Vagina (tissue), 2 donors: ENCODE measurements at regions not wholly inside any gene's neighbourhood (a gene's known extent, or its start where the extent isn't known, plus 50 kb on each side); places are given as distances from the start of the nearest gene placed in this dataset.

Source experiments
- POLR2AphosphoS5 ChIP-seq, 2 donors: sonication (generic); formaldehyde crosslinking; IDR thresholded peaks; one replicate each; pipeline ENCODE4 v1.9.0; 2017; ENCODE audit warnings: antibody characterized with exemption in 2 of 2, mild to moderate bottlenecking in 2 of 2, low read depth in 1 of 2; ENCODE audit not compliant: insufficient read depth in 1 of 2
- TF ChIP-seq, protein P1 (sequence below), 3 experiments: fragments of 450-650 bp in 2 of 3; fragments of 200-600 bp in 1 of 3; sonication (generic) in 1 of 3; IDR thresholded peaks; one replicate each; pipeline ENCODE4 v1.5.1; 2017 to 2019; ENCODE audit warnings: antibody characterized with exemption in 3 of 3, mild to moderate bottlenecking in 2 of 3, moderate library complexity in 2 of 3

DNA sequence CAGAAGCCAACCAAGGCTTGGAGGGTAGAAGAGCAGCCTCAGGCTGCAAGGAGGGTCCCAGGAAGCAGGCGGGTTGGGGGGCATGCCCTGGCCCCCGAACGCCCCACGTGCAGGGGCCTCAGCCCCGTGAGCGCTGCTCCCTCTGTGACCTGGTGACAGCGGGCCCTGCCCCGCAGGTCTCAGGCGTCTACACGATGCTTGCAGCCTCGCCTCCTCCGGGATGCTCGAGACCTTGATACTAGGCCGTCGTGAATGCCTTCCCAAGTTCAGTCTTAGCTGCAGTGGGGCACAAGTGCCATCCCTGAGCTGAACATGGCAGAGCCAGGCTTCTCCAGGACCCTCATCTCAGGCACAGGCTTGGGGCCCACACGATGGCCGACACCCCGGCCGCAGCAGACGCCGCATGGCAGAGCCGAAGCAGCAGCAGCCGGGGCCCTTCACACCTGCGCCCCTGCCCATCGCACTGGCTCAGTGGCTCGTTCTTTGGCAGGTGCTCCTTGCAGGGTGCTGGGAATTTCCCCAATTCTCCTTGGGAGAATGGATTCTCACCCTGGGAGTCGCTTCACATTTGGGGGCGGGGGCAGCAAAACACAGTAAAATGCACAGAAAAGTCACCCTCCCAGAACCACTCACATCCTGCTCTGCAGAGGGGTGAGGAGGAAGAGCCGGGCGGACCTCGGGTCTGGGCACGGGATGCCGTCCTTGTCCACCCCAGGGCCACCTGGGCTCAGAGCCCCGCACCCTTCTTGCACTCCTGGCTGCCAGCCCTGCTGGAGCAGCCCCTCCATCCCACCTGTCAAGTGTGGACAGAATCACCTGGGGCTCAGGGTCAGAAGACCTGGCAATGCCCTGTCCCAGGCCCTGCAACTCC is 161.8 kb downstream of the DLL1 start:
- TF ChIP-seq, protein P1, sequence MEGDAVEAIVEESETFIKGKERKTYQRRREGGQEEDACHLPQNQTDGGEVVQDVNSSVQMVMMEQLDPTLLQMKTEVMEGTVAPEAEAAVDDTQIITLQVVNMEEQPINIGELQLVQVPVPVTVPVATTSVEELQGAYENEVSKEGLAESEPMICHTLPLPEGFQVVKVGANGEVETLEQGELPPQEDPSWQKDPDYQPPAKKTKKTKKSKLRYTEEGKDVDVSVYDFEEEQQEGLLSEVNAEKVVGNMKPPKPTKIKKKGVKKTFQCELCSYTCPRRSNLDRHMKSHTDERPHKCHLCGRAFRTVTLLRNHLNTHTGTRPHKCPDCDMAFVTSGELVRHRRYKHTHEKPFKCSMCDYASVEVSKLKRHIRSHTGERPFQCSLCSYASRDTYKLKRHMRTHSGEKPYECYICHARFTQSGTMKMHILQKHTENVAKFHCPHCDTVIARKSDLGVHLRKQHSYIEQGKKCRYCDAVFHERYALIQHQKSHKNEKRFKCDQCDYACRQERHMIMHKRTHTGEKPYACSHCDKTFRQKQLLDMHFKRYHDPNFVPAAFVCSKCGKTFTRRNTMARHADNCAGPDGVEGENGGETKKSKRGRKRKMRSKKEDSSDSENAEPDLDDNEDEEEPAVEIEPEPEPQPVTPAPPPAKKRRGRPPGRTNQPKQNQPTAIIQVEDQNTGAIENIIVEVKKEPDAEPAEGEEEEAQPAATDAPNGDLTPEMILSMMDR (IDR thresholded peaks at IDR 0.05): no peak
- TF ChIP-seq POLR2AphosphoS5 (IDR thresholded peaks at IDR 0.05; ENCODE audit: insufficient read depth in 1 of 2, low read depth in 1 of 2): no peak
